Psoas muscle (tissue), 7 donors: ENCODE measurements at regions not wholly inside any gene's neighbourhood (a gene's known extent, or its start where the extent isn't known, plus 50 kb on each side); places are given as distances from the start of the nearest gene placed in this dataset.

ENCODE experiments used
- ATAC-seq, 4 donors: fragments of 200-7000 bp; cut with Tn5 transposase; one replicate each; pipeline ENCODE4 v1.9.1; 2020; ENCODE audit warnings: moderate library complexity in 3 of 4, mild to moderate bottlenecking in 2 of 4
- DNase-seq, 2 donors: peaks; one replicate each; pipeline ENCODE4 v3.0.0-alpha.2; 2020
- H3K27ac ChIP-seq: fragments of 200-600 bp; one replicate; pipeline ENCODE4 v1.8.0; 2022
- H3K27me3 ChIP-seq, 3 donors: fragments of 200-600 bp in 1 of 3; one replicate each; pipeline versions ENCODE4 v1.6.1 to v1.8.0; 2013 to 2022; ENCODE audit warnings: low read length in 2 of 3, mild to moderate bottlenecking in 2 of 3, moderate library complexity in 1 of 3; ENCODE audit not compliant: insufficient read depth in 3 of 3
- H3K36me3 ChIP-seq, 2 donors: fragments of 200-600 bp in 1 of 2; one replicate each; pipeline versions ENCODE4 v1.6.1 to v1.8.0; 2013 to 2022; ENCODE audit warnings: low read depth in 1 of 2, mild to moderate bottlenecking in 1 of 2, moderate library complexity in 1 of 2; ENCODE audit not compliant: insufficient read depth in 1 of 2
- H3K4me1 ChIP-seq: fragments of 200-600 bp; one replicate; pipeline ENCODE4 v1.8.0; 2022
- H3K4me3 ChIP-seq: fragments of 200-600 bp; one replicate; pipeline ENCODE4 v1.8.0; 2022; ENCODE audit warnings: mild to moderate bottlenecking
- H3K9me3 ChIP-seq: fragments of 200-600 bp; one replicate; pipeline ENCODE4 v1.8.0; 2022
- CTCF ChIP-seq: fragments of 200-600 bp; IDR thresholded peaks from one replicate; pipeline ENCODE4 v1.8.0; 2022; ENCODE audit warnings: antibody characterized with exemption
- WGBS, 3 donors: extraction: QIAGEN DNeasy Blood & Tissue Kit; methylation state at CpG; one replicate each; pipeline versions ENCODE4 v1.1.6 to v1.1.7; 2013; 5-methylcytosine and 5-hydroxymethylcytosine counted together
- intact Hi-C, 2 donors: fragments of 100-400 bp; cut with DNase I; formaldehyde crosslinking; loops; one replicate each; pipeline versions ENCODE4 v1.11.0 to v1.14.2; 2022
- donor health status: healthy with polysubstance abuse.
- donor health status: DM: no; HTN: no; CAD: no; lungs with moderate emphysema.
- donor health status: Bipolar disorder and iron deficiency.
- donor health status: healthy.
- donor health status: DM: yes; HTN: yes; CAD: no.
- donor health status: DM: no; HTN: no; CAD: no.
- donor health status: DM: yes; HTN: yes; CAD: no.

GRCh38 chr7:21215307-21215706, 212.6 kb upstream of the SP4 start:
- Histone ChIP-seq H3K27me3 (no peaks in the 10 kb centered on the region), H3K4me1 (no peaks in the 10 kb centered on the region), H3K4me3 (no peak overlapping the region), H3K27ac (no peak overlapping the region), H3K36me3 (no peaks in the 10 kb centered on the region), H3K9me3 (no peaks in the 10 kb centered on the region)
- no peak for DNase-seq
- 76 to 87% (median 79%) methylated on average over 1 of the region's 1 CpG for WGBS, 3 donors
- intact Hi-C loops, result no loop called here
- no peak for ATAC-seq
- no peak for TF ChIP-seq CTCF

DNA sequence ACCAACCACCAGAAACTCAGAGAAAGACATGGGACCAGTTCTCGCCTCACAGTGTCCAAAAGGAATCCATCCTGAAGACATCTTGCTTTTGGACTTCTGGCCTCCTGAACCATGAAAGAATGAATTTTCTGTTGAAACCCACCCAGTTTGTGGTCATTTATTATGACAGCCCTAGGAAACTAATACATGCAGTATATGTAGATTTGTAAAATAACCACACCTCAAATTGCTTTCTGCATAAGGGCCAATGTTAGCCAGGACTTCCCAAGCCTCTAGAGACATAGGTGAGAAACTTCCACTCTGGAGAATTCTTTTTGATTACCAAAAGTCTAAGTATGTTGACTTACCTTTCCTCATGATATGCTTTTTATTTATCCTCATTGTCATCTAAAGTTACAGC, 210.5 kb upstream of the SP4 start:
- no peak overlapping the region for H3K4me3 ChIP-seq
- no peaks in the 10 kb centered on the region for H3K36me3 ChIP-seq
- H3K27ac ChIP-seq, result no peak overlapping the region
- DNase-seq, result no peak
- intact Hi-C loops, result no loop called here
- no peaks in the 10 kb centered on the region for H3K4me1 ChIP-seq
- ATAC-seq, result no peak
- TF ChIP-seq CTCF, result no peak
- WGBS, 3 donors, result 36 to 96% (median 83%) methylated on average over 1 of the region's 1 CpG
- no peaks in the 10 kb centered on the region for H3K9me3 ChIP-seq
- H3K27me3 ChIP-seq, result no peaks in the 10 kb centered on the region

GRCh38 chr7:21218155-21218554, 209.7 kb upstream of the SP4 start:
- no peak for TF ChIP-seq CTCF
- H3K9me3 ChIP-seq, result no peaks in the 10 kb centered on the region
- no peaks in the 10 kb centered on the region for H3K36me3 ChIP-seq
- 66 to 70% (median 67%) methylated on average over 2 of the region's 2 CpGs for WGBS, 3 donors
- H3K27me3 ChIP-seq, result no peaks in the 10 kb centered on the region
- DNase-seq (no peak), ATAC-seq (no peak)
- no peaks in the 10 kb centered on the region for H3K4me1 ChIP-seq
- intact Hi-C loops, result no loop called here
- no peak overlapping the region for H3K27ac ChIP-seq
- no peak overlapping the region for H3K4me3 ChIP-seq

DNA sequence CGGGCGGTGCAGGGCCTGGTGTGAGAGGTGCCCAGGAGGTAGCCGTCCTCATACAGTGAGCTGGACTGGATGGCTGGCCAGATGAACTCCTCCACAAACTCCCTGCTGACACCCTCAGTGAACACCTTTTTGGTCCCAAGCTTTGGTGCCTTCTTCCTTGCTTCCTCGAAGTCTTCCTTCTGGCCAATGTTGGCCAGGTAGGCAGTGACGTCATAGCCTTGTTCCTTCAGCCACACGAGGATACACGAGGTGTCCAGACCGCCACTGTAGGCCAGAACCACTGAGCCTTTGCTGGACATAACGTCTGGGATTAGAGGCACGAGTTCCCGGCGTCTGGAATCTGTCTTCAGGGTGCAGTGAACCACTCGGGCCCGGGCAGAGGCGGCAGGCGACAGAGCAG, 206.8 kb upstream of the SP4 start:
- DNase-seq (no peak), ATAC-seq (no peak)
- Histone ChIP-seq H3K36me3 (no peaks in the 10 kb centered on the region), H3K9me3 (no peaks in the 10 kb centered on the region), H3K27ac (no peak overlapping the region), H3K27me3 (no peaks in the 10 kb centered on the region), H3K4me3 (no peak overlapping the region), H3K4me1 (no peaks in the 10 kb centered on the region)
- 83 to 87% (median 87%) methylated on average over 16 of the region's 16 CpGs for WGBS, 3 donors
- intact Hi-C loops, result no loop called here
- TF ChIP-seq CTCF, result no peak

DNA sequence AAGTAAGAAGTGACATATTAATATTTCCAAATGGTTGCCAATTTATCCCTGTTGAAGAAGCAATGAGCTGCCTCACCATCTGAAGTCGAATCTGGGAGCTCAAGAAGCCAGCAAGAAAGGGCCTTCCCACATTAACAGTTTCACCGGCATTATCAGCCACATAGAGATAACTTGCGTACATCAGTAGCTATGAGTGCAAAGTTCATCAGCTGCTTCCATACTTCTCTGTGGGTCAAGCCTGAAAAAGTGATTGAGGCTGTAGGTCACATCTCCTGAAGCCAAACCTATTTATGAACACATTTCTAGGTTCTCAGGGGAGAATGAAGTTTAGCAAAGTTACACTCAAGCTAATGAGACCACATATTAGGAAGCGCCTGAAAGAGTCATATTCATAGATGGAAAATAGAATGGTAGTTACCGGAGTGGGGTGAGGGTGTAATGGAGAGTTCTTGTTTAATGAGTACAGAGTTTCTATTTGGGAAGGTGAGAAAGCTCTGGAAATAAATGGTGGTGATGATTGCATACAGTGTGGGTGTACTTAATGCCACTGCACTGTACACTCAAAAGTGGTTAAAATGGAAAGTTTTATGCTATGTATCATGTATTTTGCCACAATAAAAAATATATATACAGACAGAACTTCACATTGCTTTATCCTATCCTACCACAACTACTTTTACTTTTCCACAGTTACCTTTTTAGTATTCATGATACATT, 189.3 kb upstream of the SP4 start:
- H3K27me3 ChIP-seq, result peaks cover 0 to 5% (median 0%) of the 10 kb centered on the region in 3 donors
- intact Hi-C loops, result no loop called here

More for the DNA sequence above, 189.3 kb upstream of the SP4 start:
- DNase-seq (no peak), ATAC-seq (no peak)
- whole genome bisulfite sequencing, 3 donors, result 84 to 85% (median 84%) methylated on average over 5 of the region's 5 CpGs
- no peak overlapping the region for H3K27ac ChIP-seq
- H3K9me3 ChIP-seq, result no peaks in the 10 kb centered on the region
- H3K36me3 ChIP-seq, result no peaks in the 10 kb centered on the region
- no peak for TF ChIP-seq CTCF
- H3K4me1 ChIP-seq, result no peaks in the 10 kb centered on the region
- no peak overlapping the region for H3K4me3 ChIP-seq
